ENCODE measurements at regions not wholly inside any gene's neighbourhood (a gene's known extent, or its start where the extent isn't known, plus 50 kb on each side); places are given as distances from the start of the nearest gene placed in this dataset.

GRCh38 chr14:71486279-71486678 is 445.9 kb upstream of the RGS6 start:
- ChIA-PET CTCF (interaction anchor here (0.7 kb wide), 1 partner anchor 16 kb away, joined by 3 read pairs; no protein-coding TSS in a partner anchor), POLR2A (ENCODE audit: unreplicated experiment) (no interaction called here)
- Histone ChIP-seq H3K9ac (ENCODE audit: low read depth, low read length) (no peak overlapping the region), H2AK5ac (ENCODE audit: low read depth, low read length) (no peak overlapping the region), H4K8ac (ENCODE audit: low read depth in 2 of 2, low read length in 2 of 2) (no peak overlapping the region), H3K4ac (ENCODE audit: low read depth, low read length) (no peak overlapping the region), H3K36me3 (ENCODE audit: control insufficient read depth, insufficient read depth, low read length) (peaks cover 4% of the 10 kb centered on the region), H3K79me1 (ENCODE audit: low read depth in 1 of 2, low read length in 2 of 2) (peaks cover 24 to 44% of the 10 kb centered on the region in 2 experiments), H2BK5ac (ENCODE audit: low read depth, low read length, poor library complexity, severe bottlenecking) (no peak overlapping the region), H3K56ac (ENCODE audit: extremely low read depth, insufficient read depth, low read length) (no peak overlapping the region), H3K27me3 (ENCODE audit: control insufficient read depth, insufficient read depth, low read length) (no peaks in the 10 kb centered on the region), H4K5ac (ENCODE audit: low read depth, low read length) (no peak overlapping the region; the same call in 1 of the 2 replicates), H3K4me3 (ENCODE audit: insufficient read depth, low read depth, low read length) (no peak overlapping the region), H3K27ac (ENCODE audit: insufficient read depth, low read length) (no peak overlapping the region), H3K9me3 (ENCODE audit: control insufficient read depth, insufficient read depth, low read length) (no peaks in the 10 kb centered on the region), H2AFZ (replicated peaks; ENCODE audit: low read length, poor library complexity) (no peak overlapping the region), H2AK9ac (replicated peaks; ENCODE audit: low read depth, low read length, poor library complexity) (no peak overlapping the region), H3K14ac (replicated peaks; ENCODE audit: low read depth, low read length) (no peak overlapping the region), H2BK15ac (ENCODE audit: low read depth, low read length) (no peak overlapping the region), H3K23ac (ENCODE audit: low read depth, low read length) (no peak overlapping the region), H3K9me1 (ENCODE audit: insufficient read depth, low read length) (peaks cover 21% of the 10 kb centered on the region), H3K4me1 (ENCODE audit: control insufficient read depth, insufficient read depth, low read length) (peaks cover 23% of the 10 kb centered on the region), H3K18ac (ENCODE audit: low read depth, low read length) (no peak overlapping the region), H2BK120ac (ENCODE audit: low read depth, low read length) (no peak overlapping the region), H2BK20ac (ENCODE audit: low read depth, low read length) (no peak overlapping the region), H3K4me2 (ENCODE audit: low read depth, low read length) (no peak overlapping the region), H4K20me1 (ENCODE audit: insufficient read depth, low read length) (peaks cover 8% of the 10 kb centered on the region; the same call in 1 of the 2 replicates), H4K91ac (ENCODE audit: insufficient read depth, low read depth, low read length) (no peak overlapping the region)
- no TSS peak for BruUV-seq (replicated peaks)
- TF ChIP-seq FOS (IDR thresholded peaks at IDR 0.05; ENCODE audit: low read depth, low read length) (no peak), CEBPB (IDR thresholded peaks at IDR 0.05; ENCODE audit: low read depth, low read length) (no peak), RAD21 (IDR thresholded peaks at IDR 0.05; ENCODE audit: low read length) (no peak), BHLHE40 (IDR thresholded peaks at IDR 0.05; ENCODE audit: low read depth, low read length) (no peak), RFX5 (IDR thresholded peaks at IDR 0.05; ENCODE audit: low read depth, low read length) (no peak), MXI1 (IDR thresholded peaks at IDR 0.05; ENCODE audit: borderline replicate concordance, low read depth, low read length) (no peak), CTCF (conservative IDR thresholded peaks at IDR 0.05; ENCODE audit: low read depth, low read length) (no peak)
- dilution Hi-C loops (cut with HindIII; ENCODE audit: low sequenced_read_pairs, unreplicated experiment) (no loop called here), intact Hi-C loops (cut with micrococcal nuclease) (loop anchor here (5.0 kb wide), 2 partner anchors 164 to 226 kb away; partner anchors contain the start of gene SIPA1L1), in situ Hi-C loops (cut with MboI; ENCODE audit: low sequenced_read_pairs) (no loop called here)
- DNase-seq, result no peak
- no peak for ATAC-seq (ENCODE audit: low read depth)
- WGBS, 2 experiments (ENCODE audit: extremely low coverage in 2 of 2, insufficient read length in 1 of 2), result no CpG with 5 or more reads among the region's 2 CpGs
